ENCODE measurements at regions not wholly inside any gene's neighbourhood (a gene's known extent, or its start where the extent isn't known, plus 50 kb on each side); places are given as distances from the start of the nearest gene placed in this dataset.

DNA sequence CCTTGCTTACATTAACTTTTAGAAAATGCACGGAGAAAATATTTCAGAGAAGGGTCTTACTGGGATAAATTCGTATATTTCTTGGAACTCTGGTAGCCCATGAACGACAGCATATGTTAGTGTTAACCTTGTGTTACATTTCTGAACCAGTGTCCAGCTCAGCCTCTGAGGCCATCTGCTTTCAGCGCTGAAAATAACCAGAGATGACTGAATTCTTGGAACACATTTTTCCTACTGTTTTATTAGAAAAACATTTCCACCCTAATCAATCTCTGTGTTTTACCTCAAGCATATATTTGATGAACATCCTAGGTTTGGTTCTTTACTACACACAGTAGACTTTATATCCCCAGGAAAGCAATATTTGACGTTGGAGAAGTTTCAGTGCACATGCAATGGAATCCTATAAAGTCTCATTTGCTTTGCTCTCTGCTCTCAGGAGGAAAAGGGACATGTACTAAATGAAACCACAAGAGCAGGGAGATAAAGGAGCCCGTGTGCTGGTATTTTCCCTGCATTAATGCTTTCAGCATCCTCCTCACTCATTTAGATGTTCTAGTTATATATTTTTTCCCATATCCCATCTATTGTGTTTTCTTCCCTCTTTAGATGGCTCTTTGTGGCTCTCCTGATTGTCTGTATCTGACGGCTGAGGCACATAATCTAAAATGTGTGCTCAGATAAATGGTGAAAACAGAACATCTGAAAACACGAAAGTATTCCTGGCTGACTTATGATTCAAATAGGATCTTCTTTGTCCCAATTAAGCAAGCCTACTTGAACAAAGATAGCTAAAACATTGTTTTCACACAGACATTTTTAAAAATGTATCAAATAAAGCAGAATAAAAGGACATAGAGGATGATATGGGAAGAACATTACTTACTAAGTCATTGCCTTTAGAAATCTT lies 151.7 kb upstream of the KCNMB2 start:
- no peak for TF ChIP-seq CTCF (conservative IDR thresholded peaks at IDR 0.05; ENCODE audit: low read depth, low read length)
- TF ChIP-seq EZH2 (IDR thresholded peaks at IDR 0.05; ENCODE audit: borderline replicate concordance, low read depth, low read length, poor library complexity, severe bottlenecking) = no peak

Data from A673 (cell line).